ENCODE measurements at regions not wholly inside any gene's neighbourhood (a gene's known extent, or its start where the extent isn't known, plus 50 kb on each side); places are given as distances from the start of the nearest gene placed in this dataset.

- no peaks in the 10 kb centered on the region for H3K9me3 ChIP-seq
- no peak for DNase-seq
- TF ChIP-seq CTCF (IDR thresholded peaks at IDR 0.05) (no peak), EP300 (IDR thresholded peaks at IDR 0.05) (no peak), POLR2A (IDR thresholded peaks at IDR 0.05) (no peak)
- 93 to 99% (median 94%) methylated on average over 2 of the region's 2 CpGs for WGBS, 3 donors
- H3K27ac ChIP-seq: no peak overlapping the region
- H3K4me3 ChIP-seq: no peak overlapping the region
- intact Hi-C loops (cut with DNase I): no loop called here
- H3K27me3 ChIP-seq: no peaks in the 10 kb centered on the region
- H3K36me3 ChIP-seq: no peaks in the 10 kb centered on the region
- no peaks in the 10 kb centered on the region for H3K4me1 ChIP-seq (ENCODE audit: insufficient read depth)
Measured at GRCh38 chr5:67676863-67677262, 480.3 kb upstream of the CD180 start.

GRCh38 chr5:67674159-67674655 lies 477.6 kb upstream of the CD180 start:
- DNase-seq: no peak
- Histone ChIP-seq H3K4me1 (ENCODE audit: insufficient read depth) (no peaks in the 10 kb centered on the region), H3K27me3 (no peaks in the 10 kb centered on the region), H3K36me3 (no peaks in the 10 kb centered on the region), H3K4me3 (no peak overlapping the region), H3K27ac (no peak overlapping the region), H3K9me3 (no peaks in the 10 kb centered on the region)
- TF ChIP-seq POLR2A (IDR thresholded peaks at IDR 0.05) (no peak), EP300 (IDR thresholded peaks at IDR 0.05) (no peak), CTCF (IDR thresholded peaks at IDR 0.05) (no peak)
- intact Hi-C loops (cut with DNase I): no loop called here

GRCh38 chr5:67673618-67674017 lies 477.0 kb upstream of the CD180 start:
- intact Hi-C loops (cut with DNase I): no loop called here
- no peak for DNase-seq
- no peak overlapping the region for H3K27ac ChIP-seq
- no peaks in the 10 kb centered on the region for H3K36me3 ChIP-seq
- H3K4me1 ChIP-seq (ENCODE audit: insufficient read depth): no peaks in the 10 kb centered on the region
- H3K9me3 ChIP-seq: no peaks in the 10 kb centered on the region
- H3K27me3 ChIP-seq: no peaks in the 10 kb centered on the region
- TF ChIP-seq CTCF (IDR thresholded peaks at IDR 0.05) (no peak), EP300 (IDR thresholded peaks at IDR 0.05) (no peak), POLR2A (IDR thresholded peaks at IDR 0.05) (no peak)
- H3K4me3 ChIP-seq: no peak overlapping the region

- WGBS, 3 donors: 96 to 98% (median 97%) methylated on average over 3 of the region's 3 CpGs
- intact Hi-C loops (cut with DNase I): no loop called here
- no peaks in the 10 kb centered on the region for H3K9me3 ChIP-seq
Measured at GRCh38 chr5:67673180-67673579, 476.6 kb upstream of the CD180 start.

More at GRCh38 chr5:67673180-67673579, 476.6 kb upstream of the CD180 start:
- no peak for TF ChIP-seq CTCF (IDR thresholded peaks at IDR 0.05)
- no peak for TF ChIP-seq POLR2A (IDR thresholded peaks at IDR 0.05)
- no peak for TF ChIP-seq EP300 (IDR thresholded peaks at IDR 0.05)
- Histone ChIP-seq H3K36me3 (no peaks in the 10 kb centered on the region), H3K27ac (no peak overlapping the region), H3K4me1 (ENCODE audit: insufficient read depth) (no peaks in the 10 kb centered on the region), H3K4me3 (no peak overlapping the region), H3K27me3 (no peaks in the 10 kb centered on the region)
- no peak for DNase-seq
